GM12874 (cell line): ENCODE measurements at regions not wholly inside any gene's neighbourhood (a gene's known extent, or its start where the extent isn't known, plus 50 kb on each side); places are given as distances from the start of the nearest gene placed in this dataset.

Experiments used
- CTCF ChIP-seq: IDR thresholded peaks from 2 replicates; pipeline ENCODE4 v1.5.1; 2011; ENCODE audit warnings: low read depth, mild to moderate bottlenecking, control low read depth, low read length, moderate library complexity; ENCODE audit not compliant: insufficient read depth

DNA sequence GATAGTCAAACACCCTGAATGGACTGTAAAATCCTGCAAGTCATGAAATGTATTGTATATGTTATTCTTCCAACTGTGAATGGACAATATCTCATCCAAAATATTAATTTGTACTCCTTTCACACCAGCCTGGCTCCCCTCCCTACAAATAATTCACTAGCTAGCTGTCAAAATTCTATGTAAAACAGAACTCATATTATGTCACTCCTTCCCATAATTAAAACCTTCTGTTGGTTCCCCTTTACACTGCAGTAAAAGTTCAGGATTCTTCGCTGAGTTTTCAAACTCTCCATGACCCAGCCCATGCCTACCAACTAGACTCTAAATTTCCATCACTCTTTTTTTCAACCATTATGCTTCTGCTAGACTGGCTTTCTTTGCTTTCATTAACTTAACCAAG, 857.1 kb downstream of the TAF11L14 start:
- no peak for TF ChIP-seq CTCF

DNA sequence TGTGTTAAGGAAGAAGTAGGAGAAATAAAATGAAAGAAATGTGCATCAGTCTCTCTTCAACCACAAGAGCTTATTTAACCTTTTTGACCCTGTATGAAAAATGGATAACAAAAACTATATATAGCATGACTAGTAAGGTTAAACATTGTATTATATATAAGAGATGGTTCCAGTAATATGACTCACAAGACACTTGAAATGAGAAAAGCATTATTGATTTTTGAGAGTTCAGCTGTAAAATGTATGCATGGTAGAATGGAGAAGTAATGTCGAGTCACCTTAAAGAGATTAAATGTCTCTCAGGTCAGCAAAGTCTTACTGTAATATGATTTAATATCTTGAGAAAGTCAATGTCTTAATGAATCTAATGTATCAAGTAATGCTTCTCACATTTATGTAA, 860.9 kb downstream of the TAF11L14 start:
- TF ChIP-seq CTCF, result no peak

DNA sequence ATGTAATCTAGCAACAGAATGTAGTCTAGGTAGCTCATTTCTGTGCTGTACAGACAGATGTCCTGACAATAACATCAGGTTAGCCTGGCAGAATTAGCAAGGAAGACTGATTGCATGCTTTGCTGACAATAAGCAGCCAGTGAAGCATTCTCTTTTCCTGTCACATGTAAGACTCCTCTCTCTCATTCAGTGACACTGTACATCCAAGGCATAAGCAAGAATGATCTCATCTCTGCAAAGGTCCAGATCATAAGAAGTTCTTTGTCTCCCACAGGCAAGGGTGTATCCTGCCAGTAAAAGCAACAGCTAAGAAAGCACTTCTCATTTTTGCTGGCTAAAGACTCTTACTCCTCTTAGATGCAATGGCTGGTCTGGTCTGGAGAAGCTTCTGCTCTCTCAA, 861.8 kb downstream of the TAF11L14 start:
- no peak for TF ChIP-seq CTCF

- no peak for TF ChIP-seq CTCF
Observed at GRCh38 chr5:18497089-18497488, 862.8 kb downstream of the TAF11L14 start.

DNA sequence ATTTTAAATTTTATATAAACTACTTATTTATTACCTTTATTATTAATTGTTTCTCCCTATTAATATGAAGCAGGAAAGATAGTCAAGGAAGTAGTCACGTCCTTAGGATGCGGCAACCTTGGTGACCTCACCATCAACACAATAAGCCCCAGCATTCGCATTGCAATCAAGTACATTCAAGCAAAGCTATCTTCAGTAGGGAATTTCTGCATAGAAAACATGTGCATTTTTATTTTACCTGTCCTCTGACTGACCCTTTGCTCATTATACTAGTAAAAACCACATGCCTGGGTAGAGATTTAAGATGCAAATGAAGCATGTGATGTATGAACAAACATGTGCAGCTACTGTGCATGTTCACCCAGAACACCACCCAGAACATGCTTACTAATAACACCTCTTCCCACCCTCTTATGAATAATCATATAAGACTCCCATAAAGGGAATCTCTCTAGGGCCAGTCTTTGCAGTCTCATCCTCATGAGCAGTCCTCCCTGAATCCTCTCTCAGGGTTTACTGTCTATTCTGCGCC, 869.6 kb downstream of the TAF11L14 start:
- no peak for TF ChIP-seq CTCF

DNA sequence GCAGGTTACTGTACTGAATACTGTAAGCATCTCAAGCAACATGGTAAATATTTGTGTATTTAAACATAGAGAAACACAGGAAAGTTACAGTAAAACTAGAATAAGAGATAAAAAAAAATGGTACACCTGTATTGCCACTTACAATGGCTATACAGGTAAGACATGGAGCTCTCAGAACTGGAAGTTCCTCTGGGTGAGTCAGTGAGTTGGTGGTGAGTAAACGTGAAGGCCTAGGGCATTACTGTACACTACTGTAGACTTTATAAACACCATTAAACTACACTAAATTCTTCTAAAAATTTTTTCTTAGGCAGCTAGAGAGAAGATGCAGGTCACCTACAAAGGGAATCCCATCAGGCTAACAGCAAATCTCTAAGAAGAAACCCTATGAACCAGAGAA, 872.9 kb downstream of the TAF11L14 start:
- TF ChIP-seq CTCF, result no peak

DNA sequence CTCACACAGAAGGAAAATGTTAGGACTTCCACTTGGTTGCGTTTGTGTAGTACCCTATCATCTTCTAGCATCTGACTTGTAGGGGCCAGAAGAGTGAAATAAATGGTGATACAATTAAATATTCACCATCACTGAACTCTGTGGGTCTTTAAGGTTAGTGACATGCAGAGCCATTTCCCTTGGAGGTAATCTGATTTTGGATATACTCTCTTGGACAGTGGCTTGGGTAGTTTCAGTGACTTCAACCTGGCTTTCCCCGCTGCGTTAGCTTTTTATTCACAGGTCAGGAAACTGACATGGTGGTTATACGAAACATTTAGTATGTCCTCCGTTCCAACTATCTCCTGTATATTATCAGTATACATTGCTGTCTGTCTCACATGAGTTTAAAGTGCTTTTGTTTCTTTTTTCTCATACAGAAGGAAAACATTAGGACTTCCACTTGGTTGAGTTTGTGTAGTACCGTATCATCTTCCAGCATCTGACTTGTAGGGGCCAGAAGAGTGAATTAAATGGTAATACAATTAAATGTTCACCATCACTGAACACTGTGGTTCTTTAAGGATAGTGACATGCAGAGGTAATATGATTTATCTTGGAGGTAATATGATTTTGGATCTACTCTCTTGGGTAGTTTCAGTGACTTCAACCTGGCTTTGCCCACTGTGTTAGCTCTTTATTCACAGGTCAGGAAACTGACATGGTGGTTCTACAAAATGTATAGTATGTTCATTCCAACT, 883.6 kb downstream of the TAF11L14 start:
- no peak for TF ChIP-seq CTCF
